ENCODE measurements at regions not wholly inside any gene's neighbourhood (a gene's known extent, or its start where the extent isn't known, plus 50 kb on each side); places are given as distances from the start of the nearest gene placed in this dataset.
"Not testable (repeated sequence)": the region's sequence is repeated elsewhere in the genome, so short reads cannot be mapped to it uniquely, and the experiment has no call there.

DNA sequence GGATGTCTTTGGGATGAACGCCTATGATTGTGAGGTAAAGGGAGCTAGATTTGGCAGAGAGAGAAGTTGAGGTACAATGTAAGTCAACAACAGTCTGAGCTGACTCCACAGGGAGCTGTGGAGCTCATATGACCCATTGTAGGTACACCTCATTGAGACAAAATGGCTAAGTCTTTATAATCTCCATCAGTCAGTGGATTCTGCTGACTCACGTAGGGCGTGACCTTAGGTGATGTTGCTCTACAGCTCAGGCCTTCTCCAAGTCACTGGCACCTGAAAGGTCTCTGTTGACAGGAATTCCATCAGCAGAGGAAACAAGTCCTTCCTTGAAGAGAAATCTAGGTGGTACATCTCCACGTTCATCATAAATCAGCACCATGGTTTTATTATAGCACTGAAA lies 118.2 kb upstream of the PRR16 start:
- DNase-seq (ENCODE audit: low spot score): no peak
- H3K27me3 Mint-ChIP-seq (ENCODE audit: low read depth): peaks cover 9% of the 10 kb centered on the region
- H3K4me1 Mint-ChIP-seq (ENCODE audit: low read depth): no peaks in the 10 kb centered on the region
- no peak overlapping the region for H3K4me3 Mint-ChIP-seq (ENCODE audit: unreplicated experiment)
- TF ChIP-seq, protein P1, sequence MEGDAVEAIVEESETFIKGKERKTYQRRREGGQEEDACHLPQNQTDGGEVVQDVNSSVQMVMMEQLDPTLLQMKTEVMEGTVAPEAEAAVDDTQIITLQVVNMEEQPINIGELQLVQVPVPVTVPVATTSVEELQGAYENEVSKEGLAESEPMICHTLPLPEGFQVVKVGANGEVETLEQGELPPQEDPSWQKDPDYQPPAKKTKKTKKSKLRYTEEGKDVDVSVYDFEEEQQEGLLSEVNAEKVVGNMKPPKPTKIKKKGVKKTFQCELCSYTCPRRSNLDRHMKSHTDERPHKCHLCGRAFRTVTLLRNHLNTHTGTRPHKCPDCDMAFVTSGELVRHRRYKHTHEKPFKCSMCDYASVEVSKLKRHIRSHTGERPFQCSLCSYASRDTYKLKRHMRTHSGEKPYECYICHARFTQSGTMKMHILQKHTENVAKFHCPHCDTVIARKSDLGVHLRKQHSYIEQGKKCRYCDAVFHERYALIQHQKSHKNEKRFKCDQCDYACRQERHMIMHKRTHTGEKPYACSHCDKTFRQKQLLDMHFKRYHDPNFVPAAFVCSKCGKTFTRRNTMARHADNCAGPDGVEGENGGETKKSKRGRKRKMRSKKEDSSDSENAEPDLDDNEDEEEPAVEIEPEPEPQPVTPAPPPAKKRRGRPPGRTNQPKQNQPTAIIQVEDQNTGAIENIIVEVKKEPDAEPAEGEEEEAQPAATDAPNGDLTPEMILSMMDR (IDR thresholded peaks at IDR 0.05): no peak
- peaks cover 4% of the 10 kb centered on the region for H3K36me3 Mint-ChIP-seq (ENCODE audit: low read depth)
- no peak overlapping the region for H3K27ac Mint-ChIP-seq (ENCODE audit: unreplicated experiment)
- peaks cover 7% of the 10 kb centered on the region for H3K9me3 Mint-ChIP-seq (ENCODE audit: low read depth)

DNA sequence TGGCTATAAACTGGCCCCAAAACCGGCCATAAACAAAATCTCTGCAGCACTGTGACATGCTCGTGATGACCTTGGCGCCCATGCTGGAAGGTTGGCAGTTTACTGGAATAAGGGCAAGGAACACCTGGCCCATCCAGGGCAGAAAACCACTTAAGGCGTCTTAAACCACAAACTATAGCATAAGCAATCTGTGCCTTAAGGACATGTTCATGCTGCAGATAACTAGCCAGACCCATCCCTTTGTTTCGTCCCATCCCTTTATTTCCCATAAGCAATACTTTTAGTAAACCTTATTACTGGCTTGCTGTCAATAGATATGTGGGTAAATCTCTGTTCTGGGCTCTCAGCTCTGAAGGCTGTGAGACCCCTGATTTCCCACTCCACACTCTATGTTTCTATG lies 113.0 kb upstream of the PRR16 start:
- H3K36me3 Mint-ChIP-seq (ENCODE audit: low read depth); H3K4me3 Mint-ChIP-seq (ENCODE audit: unreplicated experiment); DNase-seq (ENCODE audit: low spot score); H3K4me1 Mint-ChIP-seq (ENCODE audit: low read depth); H3K27ac Mint-ChIP-seq (ENCODE audit: unreplicated experiment); H3K27me3 Mint-ChIP-seq (ENCODE audit: low read depth): not testable (repeated sequence)
- H3K9me3 Mint-ChIP-seq (ENCODE audit: low read depth): peaks cover 16% of the 10 kb centered on the region

DNA sequence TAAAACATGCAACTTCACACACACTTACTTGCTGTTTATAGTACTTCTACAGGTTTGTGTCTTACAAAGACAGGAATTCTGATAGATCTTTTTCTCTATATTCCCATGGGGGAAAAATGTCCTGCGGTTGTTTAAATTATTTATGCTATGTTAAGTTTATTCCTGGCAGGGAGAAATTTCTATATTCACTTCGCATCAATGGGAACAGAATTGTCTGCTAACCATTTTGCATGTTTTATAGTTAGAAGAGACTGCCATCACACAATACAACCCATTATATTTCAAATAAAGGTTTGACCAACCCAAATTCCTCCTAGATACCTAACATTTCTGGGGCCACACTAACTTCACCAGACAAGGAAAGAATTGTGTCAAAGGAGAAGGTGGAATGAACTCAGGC lies 110.0 kb upstream of the PRR16 start:
- peaks cover 5% of the 10 kb centered on the region for H3K36me3 Mint-ChIP-seq (ENCODE audit: low read depth)
- TF ChIP-seq, protein P1 (IDR thresholded peaks at IDR 0.05): no peak
- H3K4me3 Mint-ChIP-seq (ENCODE audit: unreplicated experiment): no peak overlapping the region
- DNase-seq (ENCODE audit: low spot score): no peak
- peaks cover 16% of the 10 kb centered on the region for H3K9me3 Mint-ChIP-seq (ENCODE audit: low read depth)
- H3K27ac Mint-ChIP-seq (ENCODE audit: unreplicated experiment): no peak overlapping the region
- peaks cover 9% of the 10 kb centered on the region for H3K27me3 Mint-ChIP-seq (ENCODE audit: low read depth)
- H3K4me1 Mint-ChIP-seq (ENCODE audit: low read depth): no peaks in the 10 kb centered on the region

DNA sequence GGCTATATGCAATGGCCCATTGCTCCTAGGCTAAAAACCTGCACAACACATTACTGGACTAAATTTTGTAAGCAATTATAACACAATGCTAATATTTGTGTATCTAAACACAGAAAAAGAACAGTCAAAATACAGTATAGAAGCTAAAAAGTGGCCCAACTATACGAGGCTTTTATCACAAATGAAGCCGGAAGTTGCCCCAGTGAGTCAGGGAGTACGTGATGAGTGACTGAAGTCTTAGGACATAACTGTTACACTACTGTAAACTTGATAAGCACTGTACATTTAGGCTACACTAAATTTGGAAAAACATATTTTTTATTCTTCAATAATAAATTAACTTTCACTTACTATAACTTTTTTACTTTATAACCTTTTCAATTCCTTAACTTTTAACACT lies 105.2 kb upstream of the PRR16 start:
- peaks cover 13% of the 10 kb centered on the region for H3K27me3 Mint-ChIP-seq (ENCODE audit: low read depth)
- no peak overlapping the region for H3K27ac Mint-ChIP-seq (ENCODE audit: unreplicated experiment)
- H3K36me3 Mint-ChIP-seq (ENCODE audit: low read depth): no peaks in the 10 kb centered on the region
- no peak overlapping the region for H3K4me3 Mint-ChIP-seq (ENCODE audit: unreplicated experiment)
- H3K9me3 Mint-ChIP-seq (ENCODE audit: low read depth): no peaks in the 10 kb centered on the region
- TF ChIP-seq, protein P1 (IDR thresholded peaks at IDR 0.05): no peak
- no peak for DNase-seq (ENCODE audit: low spot score)
- H3K4me1 Mint-ChIP-seq (ENCODE audit: low read depth): no peaks in the 10 kb centered on the region

DNA sequence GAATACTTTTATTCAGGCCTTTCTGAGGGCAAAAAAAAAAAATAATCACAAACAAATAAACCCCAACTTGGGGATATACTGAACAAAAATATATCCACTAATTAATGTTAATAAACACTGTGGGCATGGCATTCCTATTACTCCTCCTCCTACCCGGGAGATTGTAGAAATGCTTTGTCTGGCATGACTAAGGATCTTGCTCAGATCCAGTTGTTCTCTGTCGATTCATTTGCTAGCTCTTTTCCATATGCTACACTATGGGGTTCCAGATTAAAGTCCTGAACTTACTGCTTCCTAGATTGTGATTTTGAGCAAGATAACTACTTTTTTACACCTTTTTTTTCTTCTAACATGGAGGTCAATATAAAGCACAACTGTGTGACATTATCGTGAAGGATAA lies 102.2 kb upstream of the PRR16 start:
- H3K9me3 Mint-ChIP-seq (ENCODE audit: low read depth): no peaks in the 10 kb centered on the region
- no peak for DNase-seq (ENCODE audit: low spot score)
- H3K27me3 Mint-ChIP-seq (ENCODE audit: low read depth): peaks cover 11% of the 10 kb centered on the region
- H3K4me1 Mint-ChIP-seq (ENCODE audit: low read depth): peaks cover 4% of the 10 kb centered on the region
- TF ChIP-seq, protein P1 (IDR thresholded peaks at IDR 0.05): no peak
- H3K27ac Mint-ChIP-seq (ENCODE audit: unreplicated experiment): no peak overlapping the region
- H3K4me3 Mint-ChIP-seq (ENCODE audit: unreplicated experiment): no peak overlapping the region
- H3K36me3 Mint-ChIP-seq (ENCODE audit: low read depth): no peaks in the 10 kb centered on the region

DNA sequence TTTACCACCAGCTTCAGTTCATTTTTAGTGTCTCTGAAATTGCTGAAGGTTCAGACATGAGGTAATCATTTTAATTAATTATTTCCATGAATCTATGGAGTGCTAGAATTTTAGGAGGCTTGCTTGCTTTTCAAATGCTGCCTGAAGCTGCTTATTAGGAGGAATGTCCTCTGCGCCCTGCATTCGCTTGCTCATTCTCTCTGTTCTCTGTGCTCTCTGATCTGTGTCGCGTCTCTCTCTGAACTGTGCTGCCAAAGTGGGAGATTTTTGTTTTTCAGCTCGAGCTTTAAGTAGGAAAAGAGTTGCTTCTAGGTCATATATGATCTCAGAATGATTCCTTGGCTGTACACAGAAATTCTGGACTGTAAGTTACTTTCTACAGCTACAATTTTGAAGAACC lies 101.7 kb upstream of the PRR16 start:
- Mint-ChIP-seq H3K4me1 (ENCODE audit: low read depth) (peaks cover 4% of the 10 kb centered on the region), H3K9me3 (ENCODE audit: low read depth) (no peaks in the 10 kb centered on the region), H3K27ac (ENCODE audit: unreplicated experiment) (no peak overlapping the region)

More for the DNA sequence above, 101.7 kb upstream of the PRR16 start:
- DNase-seq (ENCODE audit: low spot score): no peak
- H3K4me3 Mint-ChIP-seq (ENCODE audit: unreplicated experiment): no peak overlapping the region
- peaks cover 10% of the 10 kb centered on the region for H3K27me3 Mint-ChIP-seq (ENCODE audit: low read depth)
- no peaks in the 10 kb centered on the region for H3K36me3 Mint-ChIP-seq (ENCODE audit: low read depth)
- TF ChIP-seq, protein P1 (IDR thresholded peaks at IDR 0.05): no peak

Measured in chondrocyte (in vitro differentiated cells).